ENCODE measurements at regions not wholly inside any gene's neighbourhood (a gene's known extent, or its start where the extent isn't known, plus 50 kb on each side); places are given as distances from the start of the nearest gene placed in this dataset.

DNA sequence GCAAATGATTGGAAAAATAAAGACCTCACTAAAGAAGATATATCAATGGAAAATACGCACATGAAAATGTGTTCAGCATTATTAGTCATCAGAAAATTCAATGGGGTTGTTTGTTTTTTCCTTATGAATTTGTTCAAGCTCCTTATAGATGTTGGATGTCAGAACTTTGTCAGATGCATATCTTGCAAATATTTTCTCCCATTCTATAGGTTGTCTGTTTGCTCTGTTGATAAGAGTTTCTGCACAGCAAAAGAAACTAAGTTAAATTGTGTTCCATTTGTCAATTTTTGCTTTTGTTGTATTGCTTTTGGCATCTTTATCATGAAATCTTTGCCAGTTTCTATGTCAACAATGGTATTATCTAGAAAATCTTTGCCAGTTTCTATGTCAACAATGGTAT lies 633.9 kb upstream of the CHORDC1 start:
- TF ChIP-seq, protein P1, sequence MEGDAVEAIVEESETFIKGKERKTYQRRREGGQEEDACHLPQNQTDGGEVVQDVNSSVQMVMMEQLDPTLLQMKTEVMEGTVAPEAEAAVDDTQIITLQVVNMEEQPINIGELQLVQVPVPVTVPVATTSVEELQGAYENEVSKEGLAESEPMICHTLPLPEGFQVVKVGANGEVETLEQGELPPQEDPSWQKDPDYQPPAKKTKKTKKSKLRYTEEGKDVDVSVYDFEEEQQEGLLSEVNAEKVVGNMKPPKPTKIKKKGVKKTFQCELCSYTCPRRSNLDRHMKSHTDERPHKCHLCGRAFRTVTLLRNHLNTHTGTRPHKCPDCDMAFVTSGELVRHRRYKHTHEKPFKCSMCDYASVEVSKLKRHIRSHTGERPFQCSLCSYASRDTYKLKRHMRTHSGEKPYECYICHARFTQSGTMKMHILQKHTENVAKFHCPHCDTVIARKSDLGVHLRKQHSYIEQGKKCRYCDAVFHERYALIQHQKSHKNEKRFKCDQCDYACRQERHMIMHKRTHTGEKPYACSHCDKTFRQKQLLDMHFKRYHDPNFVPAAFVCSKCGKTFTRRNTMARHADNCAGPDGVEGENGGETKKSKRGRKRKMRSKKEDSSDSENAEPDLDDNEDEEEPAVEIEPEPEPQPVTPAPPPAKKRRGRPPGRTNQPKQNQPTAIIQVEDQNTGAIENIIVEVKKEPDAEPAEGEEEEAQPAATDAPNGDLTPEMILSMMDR (IDR thresholded peaks at IDR 0.05; ENCODE audit: poor library complexity), result no peak
- no peak for TF ChIP-seq EZH2 (IDR thresholded peaks at IDR 0.05; ENCODE audit: borderline replicate concordance)

Data from hepatocyte (in vitro differentiated cells).